Gastroesophageal sphincter (tissue), 4 donors: ENCODE measurements at regions not wholly inside any gene's neighbourhood (a gene's known extent, or its start where the extent isn't known, plus 50 kb on each side); places are given as distances from the start of the nearest gene placed in this dataset.

Source experiments
- ATAC-seq: fragments of 150-250 bp; one replicate; pipeline ENCODE4 v1.9.1; 2016; ENCODE audit warnings: mild to moderate bottlenecking, moderate library complexity
- H3K27ac ChIP-seq, 4 donors: fragments of 200-600 bp; sonication (generic) in 3 of 4; 1 replicate in 3 of 4; 2 replicates in 1 of 4; pipeline ENCODE4 v1.5.1; 2016 to 2019
- H3K27me3 ChIP-seq: fragments of 200-600 bp; sonication (generic); one replicate; pipeline ENCODE4 v1.5.1; 2019
- H3K36me3 ChIP-seq, 2 donors: fragments of 200-600 bp; sonication (generic); one replicate each; pipeline ENCODE4 v1.5.1; 2019; ENCODE audit warnings: control low read depth in 1 of 2
- H3K4me1 ChIP-seq, 3 donors: fragments of 200-600 bp; sonication (generic); 1 replicate in 2 of 3; 2 replicates in 1 of 3; pipeline ENCODE4 v1.5.1; 2016 to 2019; ENCODE audit warnings: control low read depth in 2 of 3
- H3K4me3 ChIP-seq, 2 donors: fragments of 200-600 bp; sonication (generic); one replicate each; pipeline ENCODE4 v1.5.1; 2019; ENCODE audit warnings: mild to moderate bottlenecking in 1 of 2, moderate library complexity in 1 of 2
- H3K9me3 ChIP-seq, 3 donors: fragments of 200-600 bp; sonication (generic); one replicate each; pipeline ENCODE4 v1.5.1; 2017 to 2019; ENCODE audit warnings: control low read depth in 2 of 3
- CTCF ChIP-seq, 4 experiments: fragments of 200-600 bp in 2 of 4; fragments of 450-650 bp in 2 of 4; sonication (generic) in 1 of 4; IDR thresholded peaks; one replicate each; pipeline ENCODE4 v1.5.1; 2017 to 2019; ENCODE audit warnings: antibody characterized with exemption in 4 of 4, mild to moderate bottlenecking in 2 of 4, moderate library complexity in 2 of 4
- EP300 ChIP-seq: sonication (generic); formaldehyde crosslinking; IDR thresholded peaks from one replicate; pipeline ENCODE4 v1.6.1; 2017; ENCODE audit warnings: antibody characterized with exemption, mild to moderate bottlenecking
- POLR2A ChIP-seq, 2 donors: fragments of 450-650 bp; IDR thresholded peaks; one replicate each; pipeline ENCODE4 v1.6.1; 2017; ENCODE audit warnings: antibody characterized with exemption in 2 of 2, mild to moderate bottlenecking in 2 of 2, moderate library complexity in 1 of 2
- POLR2AphosphoS5 ChIP-seq: sonication (generic); formaldehyde crosslinking; IDR thresholded peaks from one replicate; pipeline ENCODE4 v1.6.1; 2017; ENCODE audit warnings: antibody characterized with exemption
- WGBS, 2 donors: methylation state at CpG; one replicate each; pipeline ENCODE4 v1.1.5; 2018; ENCODE audit warnings: low coverage in 1 of 2; 5-methylcytosine and 5-hydroxymethylcytosine counted together

- 88 to 92% methylated on average over 4 to 7 of the region's 7 CpGs for WGBS, 2 donors
- Histone ChIP-seq H3K36me3 (no peaks in the 10 kb centered on the region), H3K9me3 (no peaks in the 10 kb centered on the region), H3K4me3 (no peak overlapping the region), H3K27me3 (no peaks in the 10 kb centered on the region), H3K4me1 (no peaks in the 10 kb centered on the region), H3K27ac (no peak overlapping the region)
- no peak for ATAC-seq
- TF ChIP-seq CTCF (IDR thresholded peaks at IDR 0.05) = no peak
- no peak for TF ChIP-seq POLR2A (IDR thresholded peaks at IDR 0.05)
- no peak for TF ChIP-seq EP300
- no peak for TF ChIP-seq POLR2AphosphoS5
These were observed 696.3 kb downstream of the PCDH7 start for GRCh38 chr4:31416498-31416897.

GRCh38 chr4:31417040-31417439, 696.9 kb downstream of the PCDH7 start:
- 65 to 81% methylated on average over 3 of the region's 3 CpGs for WGBS, 2 donors
- H3K36me3 ChIP-seq = no peaks in the 10 kb centered on the region
- H3K27ac ChIP-seq = no peak overlapping the region
- H3K27me3 ChIP-seq = no peaks in the 10 kb centered on the region
- H3K4me1 ChIP-seq = no peaks in the 10 kb centered on the region
- TF ChIP-seq POLR2A (IDR thresholded peaks at IDR 0.05) = no peak
- TF ChIP-seq CTCF (IDR thresholded peaks at IDR 0.05) = no peak
- no peak for TF ChIP-seq POLR2AphosphoS5
- TF ChIP-seq EP300 = no peak
- no peaks in the 10 kb centered on the region for H3K9me3 ChIP-seq
- no peak overlapping the region for H3K4me3 ChIP-seq
- ATAC-seq = no peak

GRCh38 chr4:31422006-31422405, 701.8 kb downstream of the PCDH7 start:
- Histone ChIP-seq H3K36me3 (no peaks in the 10 kb centered on the region), H3K27ac (no peak overlapping the region), H3K4me1 (no peaks in the 10 kb centered on the region), H3K9me3 (no peaks in the 10 kb centered on the region), H3K27me3 (no peaks in the 10 kb centered on the region), H3K4me3 (no peak overlapping the region)
- ATAC-seq = no peak
- 81 to 83% methylated on average over 2 of the region's 2 CpGs for WGBS, 2 donors
- no peak for TF ChIP-seq CTCF (IDR thresholded peaks at IDR 0.05)
- no peak for TF ChIP-seq POLR2AphosphoS5

- peaks cover 0 to 12% (median 0%) of the 10 kb centered on the region in 3 donors for H3K4me1 ChIP-seq
- no peaks in the 10 kb centered on the region for H3K36me3 ChIP-seq
- H3K9me3 ChIP-seq = no peaks in the 10 kb centered on the region
- TF ChIP-seq CTCF (IDR thresholded peaks at IDR 0.05) = no peak
- TF ChIP-seq POLR2A (IDR thresholded peaks at IDR 0.05) = no peak
- TF ChIP-seq POLR2AphosphoS5 = no peak
- TF ChIP-seq EP300 = no peak
- H3K27ac ChIP-seq = no peak overlapping the region
- no peak for ATAC-seq
- no peaks in the 10 kb centered on the region for H3K27me3 ChIP-seq
- H3K4me3 ChIP-seq = no peak overlapping the region
- 27 to 30% methylated on average over 3 of the region's 3 CpGs for WGBS, 2 donors
These were observed 707.5 kb downstream of the PCDH7 start for GRCh38 chr4:31427691-31428090.

- Histone ChIP-seq H3K4me3 (no peak overlapping the region), H3K9me3 (no peaks in the 10 kb centered on the region), H3K4me1 (peaks cover 0 to 6% (median 0%) of the 10 kb centered on the region in 3 donors), H3K27me3 (no peaks in the 10 kb centered on the region), H3K27ac (no peak overlapping the region), H3K36me3 (no peaks in the 10 kb centered on the region)
- ATAC-seq = no peak
- TF ChIP-seq POLR2A (IDR thresholded peaks at IDR 0.05) (no peak), POLR2AphosphoS5 (no peak), EP300 (no peak), CTCF (IDR thresholded peaks at IDR 0.05) (no peak)
- WGBS, 2 donors = 89 to 97% methylated on average over 5 to 11 of the region's 11 CpGs
These were observed 722.1 kb downstream of the PCDH7 start for GRCh38 chr4:31442236-31442635.
